SK-N-SH treated with all-trans-retinoic acid at 6 μM for 48 hours (cell line): ENCODE measurements at regions not wholly inside any gene's neighbourhood (a gene's known extent, or its start where the extent isn't known, plus 50 kb on each side); places are given as distances from the start of the nearest gene placed in this dataset.

Source experiments
- ATAC-seq: fragments of 200-7000 bp; cut with Tn5 transposase; 3 replicates; pipeline ENCODE4 v1.9.1; 2020; ENCODE audit warnings: mild to moderate bottlenecking, moderate library complexity
- ARNTL ChIP-seq: fragments of 450-650 bp; formaldehyde crosslinking; IDR thresholded peaks from 2 replicates; pipeline ENCODE4 v1.5.0; 2020; ENCODE audit warnings: low read depth, mild to moderate bottlenecking, moderate library complexity, borderline replicate concordance
- CSDC2 ChIP-seq: fragments of 250-450 bp; sonication (Bioruptor Pico); IDR thresholded peaks from 2 replicates; pipeline ENCODE4 v1.5.0; 2020; ENCODE audit warnings: mild to moderate bottlenecking, moderate library complexity
- ESRRG ChIP-seq: fragments of 250-450 bp; sonication (Bioruptor Pico); IDR thresholded peaks from 2 replicates; pipeline ENCODE4 v1.6.1; 2021; ENCODE audit warnings: mild to moderate bottlenecking
- GLIS3 ChIP-seq: fragments of 250-450 bp; sonication (Bioruptor Pico); IDR thresholded peaks from 2 replicates; pipeline ENCODE4 v1.5.0; 2020; ENCODE audit warnings: mild to moderate bottlenecking, moderate library complexity
- ISL1 ChIP-seq: fragments of 250-450 bp; sonication (Bioruptor Pico); IDR thresholded peaks from 2 replicates; pipeline ENCODE4 v2.1.2; 2022; ENCODE audit warnings: mild to moderate bottlenecking, moderate library complexity
- OSR1 ChIP-seq: fragments of 250-450 bp; sonication (Bioruptor Pico); IDR thresholded peaks from 2 replicates; pipeline ENCODE4 v1.8.0; 2022; ENCODE audit warnings: moderate library complexity, mild to moderate bottlenecking, inconsistent platforms
- RARB ChIP-seq: fragments of 250-450 bp; sonication (Bioruptor Pico); IDR thresholded peaks from 2 replicates; pipeline ENCODE4 v1.8.0; 2021; ENCODE audit warnings: mild to moderate bottlenecking, moderate library complexity
- SNAI2 ChIP-seq: fragments of 250-450 bp; sonication (Bioruptor Pico); IDR thresholded peaks from 2 replicates; pipeline ENCODE4 v1.5.0; 2020; ENCODE audit warnings: mild to moderate bottlenecking, moderate library complexity
- TCF4 ChIP-seq: fragments of 250-450 bp; sonication (Bioruptor Pico); IDR thresholded peaks from 2 replicates; pipeline ENCODE4 v1.8.0; 2021; ENCODE audit warnings: mild to moderate bottlenecking, moderate library complexity, borderline replicate concordance
- TOX ChIP-seq: fragments of 250-450 bp; sonication (Bioruptor Pico); IDR thresholded peaks from 2 replicates; pipeline ENCODE4 v1.8.0; 2021; ENCODE audit warnings: mild to moderate bottlenecking, moderate library complexity, borderline replicate concordance
- ZC3H10 ChIP-seq: fragments of 250-450 bp; sonication (Bioruptor Pico); IDR thresholded peaks from 2 replicates; pipeline ENCODE4 v1.5.1; 2021; ENCODE audit warnings: mild to moderate bottlenecking, moderate library complexity
- ZFP30 ChIP-seq: fragments of 450-650 bp; formaldehyde crosslinking; IDR thresholded peaks from 2 replicates; pipeline ENCODE4 v1.5.0; 2022; ENCODE audit warnings: mild to moderate bottlenecking, moderate library complexity
- ZNF565 ChIP-seq: fragments of 450-650 bp; formaldehyde crosslinking; conservative IDR thresholded peaks from 2 replicates; pipeline ENCODE4 v1.5.0; 2020; ENCODE audit warnings: low read depth, mild to moderate bottlenecking, moderate library complexity
- ZNF70 ChIP-seq: fragments of 450-650 bp; formaldehyde crosslinking; IDR thresholded peaks from 2 replicates; pipeline ENCODE4 v1.5.0; 2020; ENCODE audit warnings: mild to moderate bottlenecking, moderate library complexity
- ZNF8 ChIP-seq: fragments of 450-650 bp; formaldehyde crosslinking; IDR thresholded peaks from 2 replicates; pipeline ENCODE4 v1.5.0; 2020; ENCODE audit warnings: mild to moderate bottlenecking, moderate library complexity
- TF ChIP-seq, protein P1 (sequence below): fragments of 250-450 bp; sonication (Bioruptor Pico); IDR thresholded peaks from 2 replicates; pipeline ENCODE4 v1.8.0; 2021; ENCODE audit warnings: low read depth, mild to moderate bottlenecking, moderate library complexity, borderline replicate concordance
- TF ChIP-seq, protein P2 (sequence below): fragments of 250-450 bp; sonication (Bioruptor Pico); IDR thresholded peaks from 2 replicates; pipeline ENCODE4 v1.5.1; 2020; ENCODE audit warnings: low read depth, mild to moderate bottlenecking, moderate library complexity
- TF ChIP-seq, protein P3 (sequence below): fragments of 250-450 bp; sonication (Bioruptor Pico); IDR thresholded peaks from 2 replicates; pipeline ENCODE4 v1.8.0; 2020; ENCODE audit warnings: mild to moderate bottlenecking, moderate library complexity, borderline replicate concordance
- TF ChIP-seq, protein P4 (sequence below): fragments of 250-450 bp; sonication (Bioruptor Pico); IDR thresholded peaks from 2 replicates; pipeline ENCODE4 v1.5.0; 2020; ENCODE audit warnings: mild to moderate bottlenecking, moderate library complexity
- TF ChIP-seq, protein P5 (sequence below): fragments of 250-450 bp; sonication (Bioruptor Pico); IDR thresholded peaks from 2 replicates; pipeline ENCODE4 v1.5.1; 2021; ENCODE audit warnings: mild to moderate bottlenecking, moderate library complexity

DNA sequence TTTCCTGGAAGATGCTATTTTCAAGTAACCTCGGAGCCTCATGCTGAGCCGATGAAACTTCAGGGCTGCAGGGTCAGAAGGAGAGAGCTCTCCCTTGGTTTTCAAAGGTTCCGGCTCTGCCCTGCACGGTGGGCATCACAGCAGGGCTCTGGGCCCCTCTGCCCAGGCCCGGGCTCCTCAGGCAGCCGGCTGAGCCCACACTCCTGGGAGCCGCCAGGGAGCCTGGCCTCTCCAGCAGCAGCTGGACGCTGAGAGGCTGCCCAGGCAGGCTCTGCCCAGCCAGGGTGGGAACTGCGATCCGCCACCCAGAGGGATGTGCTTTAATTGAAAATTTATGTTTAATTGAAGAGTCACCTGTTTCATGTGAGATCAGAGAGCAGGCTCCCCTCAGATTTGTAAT is 97.5 kb upstream of the MGMT start:
- ATAC-seq: no peak
- TF ChIP-seq ZC3H10 (CRISPR knock-in tag): no peak
- no peak for TF ChIP-seq ARNTL (CRISPR knock-in tag)
- TF ChIP-seq RARB (CRISPR knock-in tag): no peak
- TF ChIP-seq, protein P1, sequence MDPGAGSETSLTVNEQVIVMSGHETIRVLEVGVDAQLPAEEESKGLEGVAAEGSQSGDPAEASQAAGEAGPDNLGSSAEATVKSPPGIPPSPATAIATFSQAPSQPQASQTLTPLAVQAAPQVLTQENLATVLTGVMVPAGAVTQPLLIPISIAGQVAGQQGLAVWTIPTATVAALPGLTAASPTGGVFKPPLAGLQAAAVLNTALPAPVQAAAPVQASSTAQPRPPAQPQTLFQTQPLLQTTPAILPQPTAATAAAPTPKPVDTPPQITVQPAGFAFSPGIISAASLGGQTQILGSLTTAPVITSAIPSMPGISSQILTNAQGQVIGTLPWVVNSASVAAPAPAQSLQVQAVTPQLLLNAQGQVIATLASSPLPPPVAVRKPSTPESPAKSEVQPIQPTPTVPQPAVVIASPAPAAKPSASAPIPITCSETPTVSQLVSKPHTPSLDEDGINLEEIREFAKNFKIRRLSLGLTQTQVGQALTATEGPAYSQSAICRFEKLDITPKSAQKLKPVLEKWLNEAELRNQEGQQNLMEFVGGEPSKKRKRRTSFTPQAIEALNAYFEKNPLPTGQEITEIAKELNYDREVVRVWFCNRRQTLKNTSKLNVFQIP (CRISPR knock-in tag): no peak

DNA sequence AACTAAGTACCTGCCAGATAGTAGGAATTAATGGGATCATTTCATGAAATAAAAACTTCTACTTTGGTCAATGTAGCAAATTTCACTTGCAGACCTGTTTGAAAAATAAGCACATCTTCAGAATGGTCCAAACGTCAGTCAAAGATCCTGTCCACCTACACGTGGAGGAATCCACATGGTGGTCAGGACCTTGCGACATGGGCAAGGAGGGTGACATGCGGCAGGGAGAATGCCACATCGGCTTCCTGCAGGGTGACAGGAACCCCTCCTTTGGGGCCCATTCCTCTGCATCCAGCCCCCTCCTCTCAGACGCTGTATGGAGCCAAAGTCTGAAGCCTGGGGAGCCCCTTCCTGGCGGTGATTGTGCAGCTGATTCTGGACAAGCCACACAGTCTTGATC is 95.5 kb upstream of the MGMT start:
- no peak for TF ChIP-seq ZC3H10 (CRISPR knock-in tag)
- no peak for TF ChIP-seq RARB (CRISPR knock-in tag)
- TF ChIP-seq, protein P2, sequence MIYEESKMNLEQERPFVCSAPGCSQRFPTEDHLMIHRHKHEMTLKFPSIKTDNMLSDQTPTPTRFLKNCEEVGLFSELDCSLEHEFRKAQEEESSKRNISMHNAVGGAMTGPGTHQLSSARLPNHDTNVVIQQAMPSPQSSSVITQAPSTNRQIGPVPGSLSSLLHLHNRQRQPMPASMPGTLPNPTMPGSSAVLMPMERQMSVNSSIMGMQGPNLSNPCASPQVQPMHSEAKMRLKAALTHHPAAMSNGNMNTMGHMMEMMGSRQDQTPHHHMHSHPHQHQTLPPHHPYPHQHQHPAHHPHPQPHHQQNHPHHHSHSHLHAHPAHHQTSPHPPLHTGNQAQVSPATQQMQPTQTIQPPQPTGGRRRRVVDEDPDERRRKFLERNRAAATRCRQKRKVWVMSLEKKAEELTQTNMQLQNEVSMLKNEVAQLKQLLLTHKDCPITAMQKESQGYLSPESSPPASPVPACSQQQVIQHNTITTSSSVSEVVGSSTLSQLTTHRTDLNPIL (CRISPR knock-in tag): no peak
- TF ChIP-seq, protein P1 (CRISPR knock-in tag): no peak
- no peak for TF ChIP-seq CSDC2 (CRISPR knock-in tag)
- TF ChIP-seq TCF4: no peak
- no peak for TF ChIP-seq SNAI2 (CRISPR knock-in tag)
- TF ChIP-seq ISL1 (CRISPR knock-in tag): no peak
- TF ChIP-seq, protein P3, sequence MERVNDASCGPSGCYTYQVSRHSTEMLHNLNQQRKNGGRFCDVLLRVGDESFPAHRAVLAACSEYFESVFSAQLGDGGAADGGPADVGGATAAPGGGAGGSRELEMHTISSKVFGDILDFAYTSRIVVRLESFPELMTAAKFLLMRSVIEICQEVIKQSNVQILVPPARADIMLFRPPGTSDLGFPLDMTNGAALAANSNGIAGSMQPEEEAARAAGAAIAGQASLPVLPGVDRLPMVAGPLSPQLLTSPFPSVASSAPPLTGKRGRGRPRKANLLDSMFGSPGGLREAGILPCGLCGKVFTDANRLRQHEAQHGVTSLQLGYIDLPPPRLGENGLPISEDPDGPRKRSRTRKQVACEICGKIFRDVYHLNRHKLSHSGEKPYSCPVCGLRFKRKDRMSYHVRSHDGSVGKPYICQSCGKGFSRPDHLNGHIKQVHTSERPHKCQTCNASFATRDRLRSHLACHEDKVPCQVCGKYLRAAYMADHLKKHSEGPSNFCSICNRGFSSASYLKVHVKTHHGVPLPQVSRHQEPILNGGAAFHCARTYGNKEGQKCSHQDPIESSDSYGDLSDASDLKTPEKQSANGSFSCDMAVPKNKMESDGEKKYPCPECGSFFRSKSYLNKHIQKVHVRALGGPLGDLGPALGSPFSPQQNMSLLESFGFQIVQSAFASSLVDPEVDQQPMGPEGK (CRISPR knock-in tag): no peak
- TF ChIP-seq ZNF8 (CRISPR knock-in tag): no peak
- no peak for TF ChIP-seq ARNTL (CRISPR knock-in tag)
- no peak for TF ChIP-seq ZFP30 (CRISPR knock-in tag)
- no peak for TF ChIP-seq GLIS3 (CRISPR knock-in tag)
- no peak for TF ChIP-seq ESRRG
- TF ChIP-seq ZNF565 (CRISPR knock-in tag): no peak
- TF ChIP-seq, protein P4, sequence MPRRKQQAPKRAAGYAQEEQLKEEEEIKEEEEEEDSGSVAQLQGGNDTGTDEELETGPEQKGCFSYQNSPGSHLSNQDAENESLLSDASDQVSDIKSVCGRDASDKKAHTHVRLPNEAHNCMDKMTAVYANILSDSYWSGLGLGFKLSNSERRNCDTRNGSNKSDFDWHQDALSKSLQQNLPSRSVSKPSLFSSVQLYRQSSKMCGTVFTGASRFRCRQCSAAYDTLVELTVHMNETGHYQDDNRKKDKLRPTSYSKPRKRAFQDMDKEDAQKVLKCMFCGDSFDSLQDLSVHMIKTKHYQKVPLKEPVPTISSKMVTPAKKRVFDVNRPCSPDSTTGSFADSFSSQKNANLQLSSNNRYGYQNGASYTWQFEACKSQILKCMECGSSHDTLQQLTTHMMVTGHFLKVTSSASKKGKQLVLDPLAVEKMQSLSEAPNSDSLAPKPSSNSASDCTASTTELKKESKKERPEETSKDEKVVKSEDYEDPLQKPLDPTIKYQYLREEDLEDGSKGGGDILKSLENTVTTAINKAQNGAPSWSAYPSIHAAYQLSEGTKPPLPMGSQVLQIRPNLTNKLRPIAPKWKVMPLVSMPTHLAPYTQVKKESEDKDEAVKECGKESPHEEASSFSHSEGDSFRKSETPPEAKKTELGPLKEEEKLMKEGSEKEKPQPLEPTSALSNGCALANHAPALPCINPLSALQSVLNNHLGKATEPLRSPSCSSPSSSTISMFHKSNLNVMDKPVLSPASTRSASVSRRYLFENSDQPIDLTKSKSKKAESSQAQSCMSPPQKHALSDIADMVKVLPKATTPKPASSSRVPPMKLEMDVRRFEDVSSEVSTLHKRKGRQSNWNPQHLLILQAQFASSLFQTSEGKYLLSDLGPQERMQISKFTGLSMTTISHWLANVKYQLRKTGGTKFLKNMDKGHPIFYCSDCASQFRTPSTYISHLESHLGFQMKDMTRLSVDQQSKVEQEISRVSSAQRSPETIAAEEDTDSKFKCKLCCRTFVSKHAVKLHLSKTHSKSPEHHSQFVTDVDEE (CRISPR knock-in tag): no peak
- no peak for TF ChIP-seq TOX (CRISPR knock-in tag)
- TF ChIP-seq, protein P5, sequence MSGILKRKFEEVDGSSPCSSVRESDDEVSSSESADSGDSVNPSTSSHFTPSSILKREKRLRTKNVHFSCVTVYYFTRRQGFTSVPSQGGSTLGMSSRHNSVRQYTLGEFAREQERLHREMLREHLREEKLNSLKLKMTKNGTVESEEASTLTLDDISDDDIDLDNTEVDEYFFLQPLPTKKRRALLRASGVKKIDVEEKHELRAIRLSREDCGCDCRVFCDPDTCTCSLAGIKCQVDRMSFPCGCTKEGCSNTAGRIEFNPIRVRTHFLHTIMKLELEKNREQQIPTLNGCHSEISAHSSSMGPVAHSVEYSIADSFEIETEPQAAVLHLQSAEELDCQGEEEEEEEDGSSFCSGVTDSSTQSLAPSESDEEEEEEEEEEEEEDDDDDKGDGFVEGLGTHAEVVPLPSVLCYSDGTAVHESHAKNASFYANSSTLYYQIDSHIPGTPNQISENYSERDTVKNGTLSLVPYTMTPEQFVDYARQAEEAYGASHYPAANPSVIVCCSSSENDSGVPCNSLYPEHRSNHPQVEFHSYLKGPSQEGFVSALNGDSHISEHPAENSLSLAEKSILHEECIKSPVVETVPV: no peak
- TF ChIP-seq OSR1 (CRISPR knock-in tag): no peak
- TF ChIP-seq ZNF70: no peak
- no peak for ATAC-seq

DNA sequence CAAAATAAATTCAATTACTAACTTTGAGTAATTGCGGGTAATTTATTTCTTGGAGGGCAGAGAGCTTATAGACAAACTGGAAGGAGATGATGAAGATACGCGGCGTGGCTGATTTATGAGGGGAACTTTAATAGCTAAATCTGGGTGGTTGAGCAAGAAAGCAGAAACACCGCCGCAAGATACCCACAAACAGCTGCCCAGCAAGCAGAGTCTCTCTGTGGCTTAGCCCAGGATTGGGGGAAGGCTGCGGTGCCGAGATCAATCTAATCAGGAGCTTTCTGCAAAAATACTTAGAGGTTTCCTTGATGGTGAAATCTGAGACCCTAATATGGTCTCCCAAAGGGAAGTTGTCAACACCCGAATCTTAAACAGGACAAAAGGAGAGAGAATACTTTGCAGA is 94.9 kb upstream of the MGMT start:
- ATAC-seq: no peak
- no peak for TF ChIP-seq ZC3H10 (CRISPR knock-in tag)
